Non-pigmented ciliary epithelial cell (primary cell): ENCODE measurements at regions not wholly inside any gene's neighbourhood (a gene's known extent, or its start where the extent isn't known, plus 50 kb on each side); places are given as distances from the start of the nearest gene placed in this dataset.

Experiments used
- DNase-seq: peaks from one replicate; pipeline ENCODE4 v3.0.0-alpha.2; 2010; ENCODE audit warnings: low read depth

DNA sequence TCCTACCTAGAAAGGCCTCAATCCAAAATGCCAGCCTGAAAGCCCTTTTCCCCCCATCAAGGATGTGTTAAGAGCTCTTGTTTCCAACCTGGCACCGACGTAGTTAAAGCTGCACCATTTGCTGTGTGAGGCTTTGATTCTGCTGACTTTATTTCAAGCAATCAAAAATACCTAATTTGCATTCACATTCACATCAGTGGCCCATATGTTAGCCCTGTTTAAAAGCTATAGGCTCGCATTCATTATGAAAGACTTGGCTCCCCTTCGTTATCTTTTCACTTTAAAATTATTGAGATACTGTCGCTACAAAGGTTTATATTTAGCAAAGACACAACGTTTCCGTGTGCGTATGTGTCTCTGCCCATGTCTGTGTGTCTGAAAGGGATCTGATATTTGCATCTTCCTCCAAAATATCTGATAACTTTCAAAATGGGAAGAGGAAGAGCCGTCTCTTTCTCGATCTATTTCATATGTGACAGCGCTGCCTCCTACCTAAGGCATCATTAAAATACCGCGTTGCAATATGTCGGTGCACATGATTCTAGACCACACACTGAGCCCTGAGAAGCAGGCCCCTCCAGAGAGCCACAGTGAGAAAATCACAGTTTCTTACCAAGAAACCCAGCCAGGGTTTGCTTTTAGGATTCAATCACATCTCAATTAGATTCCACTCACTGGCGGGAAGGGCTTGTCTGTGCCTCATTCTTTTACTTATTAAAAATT lies 57.1 kb upstream of the ITPRID1 start:
- DNase-seq, result no peak

DNA sequence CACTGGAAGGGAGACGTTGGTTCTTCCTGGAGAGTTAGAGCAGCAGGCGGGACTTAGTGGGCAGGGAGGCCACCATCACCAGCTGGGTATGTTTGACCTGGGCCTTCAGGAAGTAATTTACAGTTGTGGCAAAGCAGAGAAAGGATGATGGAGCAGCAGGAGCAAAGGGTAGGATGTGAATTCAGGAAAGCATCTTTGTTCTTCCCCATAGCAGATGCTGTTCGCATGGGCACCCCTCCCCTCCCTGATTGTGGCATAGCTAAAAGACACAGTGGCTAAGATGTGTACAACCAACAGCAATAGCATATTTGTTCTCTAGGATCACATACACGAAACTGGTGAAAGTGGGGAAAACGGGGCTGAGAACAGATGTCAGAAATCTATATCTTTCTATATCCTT lies 56.3 kb upstream of the ITPRID1 start:
- DNase-seq, result no peak

DNA sequence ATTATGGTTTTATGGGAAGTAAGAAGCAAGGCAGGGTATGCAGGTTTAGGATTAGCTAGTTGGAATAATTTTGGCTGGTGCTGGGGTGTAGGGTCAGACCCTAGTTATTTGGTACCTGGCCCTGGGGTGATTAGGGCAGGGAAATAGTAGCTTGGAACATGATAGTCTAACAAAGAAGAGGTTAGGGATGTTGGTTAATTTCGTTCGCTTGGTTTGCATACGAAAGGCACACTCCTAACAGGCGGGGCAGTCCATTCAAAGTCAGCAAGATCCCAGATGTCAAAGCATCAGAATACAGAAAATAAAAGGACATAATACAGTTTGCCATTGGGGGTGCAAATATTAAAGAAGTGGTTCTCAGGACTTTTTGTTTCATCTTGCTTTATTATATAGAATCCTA lies 55.7 kb upstream of the ITPRID1 start:
- DNase-seq, result no peak

DNA sequence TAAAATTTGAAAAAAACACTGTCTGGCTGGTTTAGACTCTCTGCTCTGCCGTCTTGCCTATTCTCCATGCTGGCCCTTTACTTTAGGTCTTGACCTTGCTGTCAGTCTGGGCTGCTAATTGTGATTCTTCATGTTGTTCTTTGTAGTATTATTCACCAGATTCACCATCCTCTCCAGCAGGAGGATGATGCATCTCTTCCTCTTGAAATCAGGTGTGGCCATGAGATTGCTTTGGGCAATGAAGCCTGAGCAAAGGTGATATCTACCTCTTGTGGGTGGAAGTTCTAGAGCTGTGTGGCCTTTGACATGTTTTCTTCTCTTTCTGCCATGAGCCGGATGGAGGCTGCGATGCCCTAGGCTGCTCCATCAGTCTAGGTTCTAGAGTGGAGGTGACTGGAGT lies 51.3 kb upstream of the ITPRID1 start:
- DNase-seq, result no peak
